CD8-positive, alpha-beta memory T cell (primary cell): ENCODE measurements at regions not wholly inside any gene's neighbourhood (a gene's known extent, or its start where the extent isn't known, plus 50 kb on each side); places are given as distances from the start of the nearest gene placed in this dataset.

Source experiments
- CTCF ChIA-PET: fragments of 350-600 bp; sonication (Branson Sonifier 250); formaldehyde crosslinking; loops from one replicate; lab custom pipeline; 2021; ENCODE audit warnings: antibody characterized with exemption; lab: Charles Lee
- POLR2A ChIA-PET: fragments of 350-600 bp; sonication (Branson Sonifier 250); formaldehyde crosslinking; loops from one replicate; lab custom pipeline; 2021; ENCODE audit warnings: antibody characterized with exemption; lab: Charles Lee
- DNase-seq, 5 donors: peaks; one replicate each; pipeline versions ENCODE4 v3.0.0 to v3.0.0-alpha.2; 2020 to 2022; ENCODE audit warnings: mixed read lengths in 1 of 5
- H3K27ac ChIP-seq: one replicate; pipeline ENCODE4 v1.7.0; 2013; ENCODE audit warnings: low read depth, mild to moderate bottlenecking, low read length, moderate library complexity
- H3K27me3 ChIP-seq: 2 replicates; pipeline ENCODE4 v1.7.0; 2013; ENCODE audit warnings: low read length, mild to moderate bottlenecking; ENCODE audit not compliant: insufficient read depth, poor library complexity, severe bottlenecking
- H3K36me3 ChIP-seq: 2 replicates; pipeline ENCODE4 v1.7.0; 2013; ENCODE audit warnings: mild to moderate bottlenecking, low read length, moderate library complexity; ENCODE audit not compliant: insufficient read depth
- H3K4me1 ChIP-seq: 2 replicates; pipeline ENCODE4 v1.7.0; 2013; ENCODE audit warnings: mild to moderate bottlenecking, low read length, moderate library complexity; ENCODE audit not compliant: insufficient read depth
- H3K4me3 ChIP-seq: 2 replicates; pipeline ENCODE4 v1.7.0; 2013; ENCODE audit warnings: mild to moderate bottlenecking, low read length
- H3K9me3 ChIP-seq: 2 replicates; pipeline ENCODE4 v1.7.0; 2013; ENCODE audit warnings: mild to moderate bottlenecking, low read length
- H3K27ac Mint-ChIP-seq, 8 donors: one replicate each; pipeline ENCODE4 v1.8.0; 2020 to 2021; ENCODE audit warnings: mixed read lengths in 8 of 8, mild to moderate bottlenecking in 6 of 8, inconsistent platforms in 3 of 8, moderate library complexity in 3 of 8
- H3K27me3 Mint-ChIP-seq, 2 donors: one replicate each; pipeline ENCODE4 v1.8.0; 2020 to 2021; ENCODE audit warnings: mixed read lengths in 2 of 2, mild to moderate bottlenecking in 1 of 2, moderate library complexity in 1 of 2
- H3K36me3 Mint-ChIP-seq, 3 donors: one replicate each; pipeline ENCODE4 v1.8.0; 2020 to 2021; ENCODE audit warnings: mixed read lengths in 3 of 3, inconsistent platforms in 1 of 3, mild to moderate bottlenecking in 1 of 3
- H3K4me1 Mint-ChIP-seq, 3 donors: one replicate each; pipeline ENCODE4 v1.8.0; 2020 to 2021; ENCODE audit warnings: mixed read lengths in 3 of 3, inconsistent platforms in 1 of 3, mild to moderate bottlenecking in 1 of 3
- H3K4me3 Mint-ChIP-seq, 7 donors: one replicate each; pipeline ENCODE4 v1.8.0; 2020 to 2021; ENCODE audit warnings: mixed read lengths in 7 of 7, mild to moderate bottlenecking in 6 of 7, moderate library complexity in 4 of 7, inconsistent platforms in 2 of 7
- H3K9me3 Mint-ChIP-seq, 5 donors: one replicate each; pipeline ENCODE4 v1.8.0; 2020 to 2022; ENCODE audit warnings: mixed read lengths in 5 of 5, mild to moderate bottlenecking in 3 of 5, moderate library complexity in 2 of 5, inconsistent platforms in 1 of 5

DNA sequence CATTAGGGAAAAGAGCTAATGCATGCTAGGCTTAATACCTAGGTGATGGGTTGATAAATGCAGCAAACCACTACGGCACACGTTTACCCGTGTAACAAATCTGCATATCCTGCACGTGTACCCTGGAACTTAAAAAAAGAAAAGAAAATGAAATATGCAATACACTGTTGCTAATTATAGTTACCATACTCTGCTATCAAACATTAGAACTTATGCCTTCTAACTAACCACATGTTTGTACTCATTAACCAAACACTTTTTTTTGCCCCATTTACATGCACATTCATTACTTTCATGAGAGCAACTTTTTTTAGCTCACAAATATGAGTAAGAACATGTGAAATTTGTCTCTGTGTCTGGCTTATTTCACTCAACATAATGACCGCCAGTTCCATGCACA lies 253.1 kb downstream of the CGGBP1 start:
- peaks cover 4 to 7% of the 10 kb centered on the region in 2 donors for H3K27me3 Mint-ChIP-seq
- Histone ChIP-seq H3K4me3 (no peak overlapping the region), H3K27ac (no peak overlapping the region), H3K27me3 (no peaks in the 10 kb centered on the region), H3K9me3 (no peaks in the 10 kb centered on the region), H3K4me1 (no peaks in the 10 kb centered on the region), H3K36me3 (no peaks in the 10 kb centered on the region)
- no peaks in the 10 kb centered on the region for H3K36me3 Mint-ChIP-seq
- no peak overlapping the region for H3K27ac Mint-ChIP-seq
- ChIA-PET POLR2A (no interaction called here), CTCF (no interaction called here)
- peaks cover 3 to 10% (median 8%) of the 10 kb centered on the region in 3 donors for H3K4me1 Mint-ChIP-seq
- no peak for DNase-seq
- no peaks in the 10 kb centered on the region for H3K9me3 Mint-ChIP-seq
- no peak overlapping the region for H3K4me3 Mint-ChIP-seq

DNA sequence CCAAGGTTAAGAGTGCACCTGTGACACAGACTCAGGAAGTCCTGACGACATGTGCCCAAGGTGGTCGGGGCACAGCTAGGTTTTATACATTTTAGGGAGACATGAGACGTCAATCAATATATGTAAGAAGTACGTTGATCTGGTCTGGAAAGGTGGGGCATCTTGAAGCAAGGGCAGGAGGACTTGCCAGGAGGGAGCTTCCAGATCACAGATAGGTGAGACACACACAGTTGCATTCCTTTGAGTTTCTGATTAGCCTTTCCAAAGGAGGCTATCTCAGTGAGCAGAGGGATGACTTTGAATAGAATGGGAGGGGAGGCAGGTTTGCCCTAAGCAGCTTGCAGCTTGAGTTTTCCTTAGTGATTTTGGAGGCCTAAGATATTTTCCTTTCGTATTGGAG lies 257.4 kb downstream of the CGGBP1 start:
- H3K27me3 Mint-ChIP-seq, result peaks cover 11 to 28% of the 10 kb centered on the region in 2 donors
- DNase-seq, result no peak
- Histone ChIP-seq H3K36me3 (no peaks in the 10 kb centered on the region), H3K4me3 (no peak overlapping the region), H3K27ac (no peak overlapping the region), H3K4me1 (no peaks in the 10 kb centered on the region), H3K9me3 (no peaks in the 10 kb centered on the region), H3K27me3 (no peaks in the 10 kb centered on the region)
- no peak overlapping the region for H3K4me3 Mint-ChIP-seq
- ChIA-PET POLR2A (no interaction called here), CTCF (no interaction called here)
- H3K9me3 Mint-ChIP-seq, result no peaks in the 10 kb centered on the region
- H3K36me3 Mint-ChIP-seq, result no peaks in the 10 kb centered on the region
- peak overlapping the region in 1 of 8 donors; percentile 56 for H3K27ac Mint-ChIP-seq
- H3K4me1 Mint-ChIP-seq, result peaks cover 3 to 9% (median 9%) of the 10 kb centered on the region in 3 donors

DNA sequence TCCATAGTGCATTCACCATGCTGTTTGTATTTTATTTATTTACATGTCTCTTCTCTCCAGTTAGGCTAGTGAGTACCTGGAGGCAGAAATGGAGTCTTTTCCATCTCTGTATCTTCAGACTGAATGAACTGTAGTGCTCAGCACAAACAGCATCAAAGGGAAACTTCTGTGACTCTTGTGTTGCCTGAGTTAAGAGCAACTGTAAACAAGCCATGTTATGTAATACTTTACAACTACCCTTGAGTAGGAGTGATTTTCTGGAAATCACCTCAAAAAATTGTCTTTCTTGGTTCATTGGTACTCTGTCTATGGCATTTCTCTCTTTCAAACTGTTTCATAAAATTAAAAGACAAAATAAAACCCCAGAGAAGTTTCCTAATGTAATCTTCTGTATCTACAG lies 258.3 kb downstream of the CGGBP1 start:
- Mint-ChIP-seq H3K9me3 (no peaks in the 10 kb centered on the region), H3K4me1 (peaks cover 8 to 15% (median 13%) of the 10 kb centered on the region in 3 donors), H3K27ac (no peak overlapping the region), H3K27me3 (peaks cover 14 to 36% of the 10 kb centered on the region in 2 donors), H3K36me3 (no peaks in the 10 kb centered on the region), H3K4me3 (no peak overlapping the region)
- CTCF ChIA-PET, result no interaction called here
- Histone ChIP-seq H3K27me3 (no peaks in the 10 kb centered on the region), H3K9me3 (no peaks in the 10 kb centered on the region), H3K27ac (no peak overlapping the region), H3K4me3 (no peak overlapping the region), H3K4me1 (no peaks in the 10 kb centered on the region), H3K36me3 (no peaks in the 10 kb centered on the region)
- POLR2A ChIA-PET, result no interaction called here
- no peak for DNase-seq

DNA sequence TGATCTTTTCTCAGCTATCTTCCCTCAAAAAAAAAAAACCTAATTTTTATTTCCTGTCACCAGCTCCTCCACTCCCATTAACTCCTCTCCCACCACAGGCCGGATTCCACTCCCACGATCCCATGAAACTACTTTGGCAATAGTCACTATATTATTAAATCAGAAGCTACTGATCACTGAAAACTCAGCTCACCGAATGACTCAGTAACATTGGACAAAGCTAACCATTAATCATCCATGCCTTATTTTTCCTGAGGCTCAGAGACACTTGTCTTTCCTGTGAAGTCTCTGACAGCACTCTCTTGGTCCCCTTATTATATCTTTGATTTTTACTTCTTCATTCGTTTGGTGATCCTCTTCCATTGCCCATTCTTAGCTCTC lies 260.2 kb downstream of the CGGBP1 start:
- Mint-ChIP-seq H3K27me3 (peaks cover 25 to 51% of the 10 kb centered on the region in 2 donors), H3K4me3 (no peak overlapping the region), H3K9me3 (no peaks in the 10 kb centered on the region), H3K4me1 (peaks cover 8 to 18% (median 15%) of the 10 kb centered on the region in 3 donors), H3K27ac (no peak overlapping the region), H3K36me3 (no peaks in the 10 kb centered on the region)
- no peaks in the 10 kb centered on the region for H3K36me3 ChIP-seq
- H3K9me3 ChIP-seq, result no peaks in the 10 kb centered on the region
- no peaks in the 10 kb centered on the region for H3K27me3 ChIP-seq
- no peak overlapping the region for H3K4me3 ChIP-seq
- POLR2A ChIA-PET, result no interaction called here
- DNase-seq, result no peak
- no peaks in the 10 kb centered on the region for H3K4me1 ChIP-seq
- CTCF ChIA-PET, result interaction anchor here (1.3 to 1.4 kb wide), 2 partner anchors 21 to 27 kb away, joined by 3 read pairs; no protein-coding TSS in a partner anchor
- H3K27ac ChIP-seq, result peak overlapping the region; percentile 7

DNA sequence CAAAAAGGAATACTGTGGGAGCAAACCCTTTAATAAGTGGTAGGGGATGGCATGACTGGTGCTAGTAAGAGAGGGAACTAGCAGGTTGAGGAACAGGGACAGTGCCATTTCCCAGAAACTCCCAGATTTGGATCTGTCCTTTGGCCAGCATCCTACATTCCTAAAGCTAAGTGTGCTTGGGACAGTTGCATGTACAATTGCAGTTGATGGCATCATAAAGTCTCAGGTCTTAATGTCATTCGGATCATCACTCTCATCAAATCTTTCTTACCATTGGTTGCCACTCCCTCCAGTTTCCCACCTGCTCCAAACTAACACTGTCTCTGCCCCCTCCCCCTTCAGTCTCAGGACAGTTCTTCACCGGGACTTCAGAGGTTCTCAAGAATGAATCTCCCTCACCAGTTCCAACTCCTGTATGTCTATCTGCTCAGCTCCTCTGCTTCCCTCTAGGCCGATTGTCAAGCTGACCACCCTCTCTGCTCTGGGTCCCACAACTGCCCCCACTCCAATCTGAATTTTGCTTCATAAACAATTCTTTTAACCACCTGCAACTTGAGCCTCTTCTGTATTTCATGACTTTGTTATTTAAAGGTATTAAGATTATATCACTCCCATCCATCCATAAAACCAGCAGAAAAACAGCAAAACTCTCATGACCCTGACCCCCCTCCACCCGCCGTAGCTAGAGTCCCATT lies 260.8 kb downstream of the CGGBP1 start:
- CTCF ChIA-PET, result interaction anchor here (1.3 to 1.4 kb wide), 2 partner anchors 21 to 26 kb away, joined by 3 read pairs; no protein-coding TSS in a partner anchor
- H3K27ac Mint-ChIP-seq, result no peak overlapping the region

DNA sequence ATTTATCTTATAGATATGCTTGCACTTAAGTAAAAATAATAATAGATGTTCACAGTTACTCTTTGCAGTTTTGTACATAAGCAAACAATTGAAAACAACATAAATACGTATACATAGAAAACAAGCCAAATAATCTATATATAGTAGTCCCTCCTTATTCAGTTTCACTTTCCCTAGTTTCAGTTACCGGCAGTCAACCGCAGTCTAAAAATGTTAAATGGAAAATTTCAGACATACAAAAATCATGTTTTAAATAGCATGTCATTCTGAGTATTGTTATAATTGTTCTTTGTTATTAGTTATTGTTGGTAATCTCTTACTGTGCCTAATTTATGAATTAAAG lies 262.0 kb downstream of the CGGBP1 start:
- CTCF ChIA-PET, result no interaction called here
- POLR2A ChIA-PET, result no interaction called here
- H3K4me3 Mint-ChIP-seq, result no peak overlapping the region

More for the DNA sequence above, 260.8 kb downstream of the CGGBP1 start:
- H3K4me1 ChIP-seq, result no peaks in the 10 kb centered on the region
- no peak for DNase-seq
- no peaks in the 10 kb centered on the region for H3K9me3 Mint-ChIP-seq
- H3K4me3 Mint-ChIP-seq, result no peak overlapping the region
- H3K36me3 Mint-ChIP-seq, result no peaks in the 10 kb centered on the region
- H3K4me3 ChIP-seq, result no peak overlapping the region
- no peaks in the 10 kb centered on the region for H3K36me3 ChIP-seq
- no peaks in the 10 kb centered on the region for H3K27me3 ChIP-seq
- POLR2A ChIA-PET, result no interaction called here
- no peaks in the 10 kb centered on the region for H3K9me3 ChIP-seq
- H3K27ac ChIP-seq, result peak overlapping the region; percentile 7
- H3K4me1 Mint-ChIP-seq, result peaks cover 12 to 23% (median 20%) of the 10 kb centered on the region in 3 donors
- H3K27me3 Mint-ChIP-seq, result peaks cover 30 to 57% of the 10 kb centered on the region in 2 donors

DNA sequence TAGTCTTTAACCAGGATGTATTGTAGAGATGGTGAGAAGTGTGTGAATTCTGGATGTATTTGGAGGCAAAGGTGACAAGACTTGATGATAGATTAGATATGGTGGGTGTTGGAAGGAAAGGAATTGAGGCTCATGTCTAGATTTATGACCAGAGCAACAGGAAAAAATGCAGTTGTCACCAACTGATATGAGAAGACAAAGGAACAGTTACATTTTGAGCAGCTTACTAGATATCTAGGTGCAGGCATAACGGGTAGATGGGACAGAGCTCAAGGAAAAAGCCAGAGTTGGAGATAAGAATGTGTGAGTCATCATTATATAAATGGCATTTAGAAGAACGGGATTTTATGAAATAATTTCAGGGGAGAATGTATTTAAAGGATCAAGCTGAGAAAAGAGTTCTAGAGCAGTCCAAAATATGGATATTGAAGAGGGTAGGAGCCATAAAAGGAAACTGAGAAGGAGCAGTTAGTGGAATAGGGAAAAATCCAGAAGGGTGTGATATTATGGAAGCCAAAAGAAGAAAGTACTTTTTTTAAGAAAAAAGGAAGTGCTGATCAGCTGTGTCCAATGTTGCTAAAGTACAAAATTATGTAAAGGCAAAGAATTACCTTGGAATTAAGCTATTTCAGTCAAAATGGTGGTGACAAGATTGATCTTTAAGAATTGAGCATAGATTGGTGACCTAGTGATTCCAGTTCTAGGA lies 262.5 kb downstream of the CGGBP1 start:
- H3K9me3 Mint-ChIP-seq, result no peaks in the 10 kb centered on the region
- H3K4me1 Mint-ChIP-seq, result peaks cover 18 to 34% (median 28%) of the 10 kb centered on the region in 3 donors
- ChIA-PET CTCF (no interaction called here), POLR2A (no interaction called here)
- no peaks in the 10 kb centered on the region for H3K36me3 Mint-ChIP-seq
- H3K4me3 Mint-ChIP-seq, result peak overlapping the region in 1 of 7 donors; percentile 3
- no peak for DNase-seq
- Histone ChIP-seq H3K4me1 (no peaks in the 10 kb centered on the region), H3K9me3 (no peaks in the 10 kb centered on the region), H3K4me3 (no peak overlapping the region), H3K27me3 (peaks cover 4% of the 10 kb centered on the region), H3K36me3 (no peaks in the 10 kb centered on the region), H3K27ac (peak overlapping the region; percentile 33)
- no peak overlapping the region for H3K27ac Mint-ChIP-seq
- H3K27me3 Mint-ChIP-seq, result peaks cover 39 to 71% of the 10 kb centered on the region in 2 donors

More for the DNA sequence above, 262.0 kb downstream of the CGGBP1 start:
- peaks cover 18 to 34% (median 28%) of the 10 kb centered on the region in 3 donors for H3K4me1 Mint-ChIP-seq
- H3K9me3 ChIP-seq, result no peaks in the 10 kb centered on the region
- no peak overlapping the region for H3K4me3 ChIP-seq
- H3K27me3 Mint-ChIP-seq, result peaks cover 35 to 66% of the 10 kb centered on the region in 2 donors
- H3K27me3 ChIP-seq, result peaks cover 4% of the 10 kb centered on the region
- no peak overlapping the region for H3K27ac Mint-ChIP-seq
- no peaks in the 10 kb centered on the region for H3K4me1 ChIP-seq
- H3K36me3 Mint-ChIP-seq, result no peaks in the 10 kb centered on the region
- H3K36me3 ChIP-seq, result no peaks in the 10 kb centered on the region
- no peak for DNase-seq
- no peaks in the 10 kb centered on the region for H3K9me3 Mint-ChIP-seq
- peak overlapping the region; percentile 33 for H3K27ac ChIP-seq

DNA sequence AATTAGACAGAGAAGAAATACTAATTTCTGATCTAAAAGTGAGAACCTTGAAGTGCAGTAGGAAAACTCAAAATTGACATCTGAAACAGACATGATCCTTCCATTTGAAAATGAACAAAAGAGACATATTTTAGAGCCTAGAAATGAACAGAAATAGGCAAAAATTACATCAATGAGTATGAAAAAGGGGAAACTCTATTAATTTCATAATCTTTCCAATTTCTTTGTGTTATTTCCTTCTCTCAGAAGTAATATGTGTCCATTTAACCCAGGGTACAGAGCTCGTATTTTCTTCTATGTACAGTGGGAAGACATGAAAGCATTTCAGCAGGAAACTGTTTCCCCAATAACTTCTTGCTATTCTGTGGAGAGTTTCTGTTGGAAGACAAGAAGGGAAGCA lies 263.1 kb downstream of the CGGBP1 start:
- ChIA-PET CTCF (no interaction called here), POLR2A (no interaction called here)
- H3K27me3 ChIP-seq, result peaks cover 4% of the 10 kb centered on the region
- Mint-ChIP-seq H3K4me1 (peaks cover 18 to 34% (median 28%) of the 10 kb centered on the region in 3 donors), H3K27me3 (peaks cover 41 to 77% of the 10 kb centered on the region in 2 donors), H3K27ac (no peak overlapping the region), H3K9me3 (no peaks in the 10 kb centered on the region), H3K4me3 (no peak overlapping the region), H3K36me3 (no peaks in the 10 kb centered on the region)
- H3K4me1 ChIP-seq, result no peaks in the 10 kb centered on the region
- H3K36me3 ChIP-seq, result no peaks in the 10 kb centered on the region
- H3K27ac ChIP-seq, result peak overlapping the region; percentile 33
- H3K9me3 ChIP-seq, result no peaks in the 10 kb centered on the region
- H3K4me3 ChIP-seq, result no peak overlapping the region
- DNase-seq, result no peak
